HCT116 (cell line): ENCODE measurements at regions not wholly inside any gene's neighbourhood (a gene's known extent, or its start where the extent isn't known, plus 50 kb on each side); places are given as distances from the start of the nearest gene placed in this dataset.

ENCODE experiments used
- ATAC-seq: fragments of 200-7000 bp; cut with Tn5 transposase; 2 replicates; pipeline ENCODE4 v1.9.1; 2020; ENCODE audit warnings: mild to moderate bottlenecking, moderate library complexity
- BruUV-seq: library from RNA; stranded (reverse); fragments of 400-500 nt; replicated peaks from 2 replicates; lab custom pipeline; 2021; lab: Mats Ljungman, UMichigan
- CTCF ChIA-PET: fragments of 300-600 bp; sonication (Branson Sonifier 250); formaldehyde crosslinking; loops from one replicate; lab custom pipeline; 2021; ENCODE audit warnings: antibody characterized with exemption; lab: Charles Lee
- POLR2A ChIA-PET: fragments of 300-600, 350-600 bp; sonication (Branson Sonifier 250); formaldehyde crosslinking; loops from one replicate; lab custom pipeline; 2021; ENCODE audit warnings: antibody characterized with exemption; lab: Charles Lee
- RAD21 ChIA-PET, 2 experiments: fragments of 300-600 bp; sonication (Branson Sonifier 250); formaldehyde crosslinking; loops; one replicate each; lab custom pipeline; 2023; ENCODE audit warnings: low total read pairs in 2 of 2; ENCODE audit not compliant: uncharacterized antibody in 2 of 2, unreplicated experiment in 2 of 2, low non-redundant PET in 1 of 2; lab: Charles Lee
- DNase-seq: peaks from one replicate; pipeline ENCODE4 v3.0.0-alpha.2; 2010; ENCODE audit warnings: low read depth, low spot score
- H2AFZ ChIP-seq: fragments of 200-600 bp; shearing (Covaris generic), sonication (generic); 2 replicates; pipeline ENCODE4 v1.6.1; 2017; ENCODE audit warnings: low read depth, mixed run types, mixed read lengths, antibody characterized with exemption, low read length; ENCODE audit not compliant: poor library complexity, severe bottlenecking
- H3K27ac ChIP-seq: 2 replicates; pipeline ENCODE4 v1.5.1; 2012; ENCODE audit warnings: low read depth, low read length
- H3K27me3 ChIP-seq: fragments of 200-600 bp; sonication (generic); 2 replicates; pipeline ENCODE4 v1.6.1; 2016; ENCODE audit warnings: mixed run types, low read length, mixed read lengths; ENCODE audit not compliant: insufficient read depth
- H3K36me3 ChIP-seq, 2 experiments: fragments of 200-500 bp in 1 of 2; fragments of 200-600 bp in 1 of 2; sonication (Bioruptor generic) in 1 of 2; sonication (generic) in 1 of 2; 2 replicates each; pipeline versions ENCODE4 v1.5.1 to v1.6.1; 2014 to 2016; ENCODE audit warnings: low read length in 2 of 2, inconsistent platforms in 1 of 2, mixed read lengths in 1 of 2, mixed run types in 1 of 2; ENCODE audit not compliant: insufficient read depth in 2 of 2, control insufficient read depth in 1 of 2
- H3K4me1 ChIP-seq, 2 experiments: fragments of 200-600 bp in 1 of 2; sonication (generic) in 1 of 2; 2 replicates each; pipeline versions ENCODE4 v1.5.1 to v1.6.1; 2012 to 2017; ENCODE audit warnings: low read length in 2 of 2, inconsistent platforms in 1 of 2, mild to moderate bottlenecking in 1 of 2, mixed read lengths in 1 of 2, mixed run types in 1 of 2, moderate library complexity in 1 of 2; ENCODE audit not compliant: insufficient read depth in 2 of 2, control insufficient read depth in 1 of 2
- H3K4me2 ChIP-seq: fragments of 200-600 bp; sonication (generic); 2 replicates; pipeline ENCODE4 v1.6.1; 2017; ENCODE audit warnings: mixed run types, low read length, mixed read lengths
- H3K4me3 ChIP-seq, 2 experiments: fragments of 200-600 bp in 1 of 2; sonication (generic) in 1 of 2; replicated peaks in 1 of 2; 2 replicates each; pipeline ENCODE4 v1.5.1; 2011 to 2016; ENCODE audit warnings: low read length in 2 of 2, control low read depth in 1 of 2, low read depth in 1 of 2, mild to moderate bottlenecking in 1 of 2, mixed read lengths in 1 of 2, mixed run types in 1 of 2
- H3K79me2 ChIP-seq: fragments of 200-600 bp; sonication (generic); 2 replicates; pipeline ENCODE4 v1.6.1; 2017; ENCODE audit warnings: mild to moderate bottlenecking, mixed run types, low read length, moderate library complexity, mixed read lengths; ENCODE audit not compliant: insufficient read depth
- H3K9ac ChIP-seq: fragments of 200-600 bp; sonication (generic); 2 replicates; pipeline ENCODE4 v1.6.1; 2016; ENCODE audit warnings: low read length, mixed read lengths
- H3K9me2 ChIP-seq: fragments of 200-600 bp; sonication (generic), shearing (Covaris generic); 2 replicates; pipeline ENCODE4 v1.6.1; 2017; ENCODE audit warnings: mixed run types, mild to moderate bottlenecking, moderate library complexity; ENCODE audit not compliant: insufficient read depth
- H3K9me3 ChIP-seq, 2 experiments: fragments of 200-500 bp in 1 of 2; fragments of 200-600 bp in 1 of 2; sonication (Bioruptor generic) in 1 of 2; sonication (generic) in 1 of 2; 2 replicates each; pipeline ENCODE4 v1.6.1; 2014 to 2017; ENCODE audit warnings: low read length in 2 of 2, mixed read lengths in 2 of 2, inconsistent platforms in 1 of 2, low read depth in 1 of 2, mild to moderate bottlenecking in 1 of 2, mixed run types in 1 of 2, moderate library complexity in 1 of 2; ENCODE audit not compliant: control insufficient read depth in 1 of 2, insufficient read depth in 1 of 2
- H4K20me1 ChIP-seq: fragments of 200-600 bp; sonication (generic), shearing (Covaris generic); 2 replicates; pipeline ENCODE4 v1.6.1; 2017; ENCODE audit warnings: mixed run types, mild to moderate bottlenecking, moderate library complexity; ENCODE audit not compliant: insufficient read depth
- CBX3 ChIP-seq: IDR thresholded peaks from 2 replicates; pipeline ENCODE4 v1.6.1; 2012; ENCODE audit warnings: low read depth
- EGR1 ChIP-seq: IDR thresholded peaks from 2 replicates; pipeline ENCODE4 v1.6.1; 2012; ENCODE audit warnings: low read depth
- ELF1 ChIP-seq: IDR thresholded peaks from 2 replicates; pipeline ENCODE4 v1.6.1; 2012; ENCODE audit warnings: low read depth, borderline replicate concordance
- EZH2phosphoT487 ChIP-seq: fragments of 200-600 bp; IDR thresholded peaks from 2 replicates; pipeline ENCODE4 v1.6.1; 2018; ENCODE audit warnings: antibody characterized with exemption, borderline replicate concordance
- JUND ChIP-seq: IDR thresholded peaks from 2 replicates; pipeline ENCODE4 v1.6.1; 2012
- POLR2AphosphoS5 ChIP-seq: IDR thresholded peaks from 2 replicates; pipeline ENCODE4 v1.6.1; 2011; ENCODE audit warnings: mild to moderate bottlenecking, low read depth, low read length, moderate library complexity
- RAD21 ChIP-seq: IDR thresholded peaks from 2 replicates; pipeline ENCODE4 v1.6.1; 2012; ENCODE audit warnings: low read depth, mild to moderate bottlenecking
- SP1 ChIP-seq: IDR thresholded peaks from 2 replicates; pipeline ENCODE4 v1.6.1; 2012; ENCODE audit warnings: low read depth
- YY1 ChIP-seq: IDR thresholded peaks from 2 replicates; pipeline ENCODE4 v1.6.1; 2011; ENCODE audit warnings: low read length, low read depth, moderate library complexity, mild to moderate bottlenecking; ENCODE audit not compliant: insufficient replicate concordance; ENCODE audit errors: extremely low read depth
- intact Hi-C: fragments of 100-400 bp; cut with micrococcal nuclease; formaldehyde crosslinking; loops from 2 replicates; pipeline ENCODE4 v1.10.0; 2022

DNA sequence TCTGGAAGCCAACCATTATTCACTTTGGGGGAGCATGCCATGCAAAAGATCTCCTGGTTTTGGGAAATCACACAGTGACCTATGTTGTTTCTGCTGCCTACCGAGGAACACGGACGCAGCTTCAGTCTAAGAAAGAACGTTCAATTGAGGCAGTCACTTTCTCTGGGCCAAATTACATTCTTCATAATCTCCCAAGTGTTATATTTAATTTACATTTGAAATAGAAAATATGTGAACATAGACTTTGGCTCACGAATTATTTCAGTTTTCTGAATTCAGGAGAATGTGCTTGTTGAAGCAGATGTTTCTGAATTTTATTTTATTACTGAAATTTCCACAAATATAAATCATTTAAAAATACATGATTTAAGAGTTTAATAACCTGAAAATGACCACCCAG, 93.6 kb upstream of the KCNJ16 start:
- no peaks in the 10 kb centered on the region for H3K4me1 ChIP-seq
- H3K27ac ChIP-seq = no peak overlapping the region
- H3K9ac ChIP-seq = no peak overlapping the region
- peaks cover 0 to 34% of the 10 kb centered on the region in 2 experiments; a peak in 2 of 4 replicates for H3K9me3 ChIP-seq
- no peaks in the 10 kb centered on the region for H4K20me1 ChIP-seq
- H2AFZ ChIP-seq = no peak overlapping the region
- H3K27me3 ChIP-seq = no peaks in the 10 kb centered on the region
- H3K4me3 ChIP-seq = no peak overlapping the region
- H3K36me3 ChIP-seq = no peaks in the 10 kb centered on the region
- POLR2A ChIA-PET = no interaction called here
- no peaks in the 10 kb centered on the region for H3K9me2 ChIP-seq
- BruUV-seq = no TSS peak
- H3K79me2 ChIP-seq = no peaks in the 10 kb centered on the region
- RAD21 ChIA-PET = no interaction called here
- intact Hi-C loops = no loop called here
- CTCF ChIA-PET = no interaction called here
- ATAC-seq (no peak), DNase-seq (no peak)
- H3K4me2 ChIP-seq = no peak overlapping the region
- TF ChIP-seq CBX3 (no peak), RAD21 (no peak), EZH2phosphoT487 (no peak)

DNA sequence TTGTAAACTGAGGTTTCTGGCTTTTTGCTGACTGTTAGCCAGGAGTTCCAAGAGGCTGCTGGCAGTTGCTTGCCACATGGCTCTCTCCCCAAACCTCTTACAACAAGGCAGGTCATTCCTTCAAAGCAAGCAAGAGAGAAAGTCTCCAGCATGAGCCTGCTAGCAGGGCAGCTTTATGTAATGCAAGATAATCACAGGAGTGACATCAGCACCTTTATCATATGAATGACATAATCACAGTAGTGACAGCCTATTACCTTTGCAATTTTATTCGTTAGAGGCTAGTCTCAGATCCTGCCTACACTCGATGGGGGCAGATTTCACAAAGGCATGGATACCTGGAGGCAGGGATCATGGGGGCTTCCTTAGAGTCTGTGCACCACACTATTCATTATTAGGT, 79.5 kb upstream of the KCNJ16 start:
- Histone ChIP-seq H3K27me3 (no peaks in the 10 kb centered on the region), H4K20me1 (no peaks in the 10 kb centered on the region), H3K79me2 (no peaks in the 10 kb centered on the region), H3K4me3 (no peak overlapping the region), H2AFZ (no peak overlapping the region), H3K27ac (no peak overlapping the region), H3K9me2 (no peaks in the 10 kb centered on the region), H3K36me3 (no peaks in the 10 kb centered on the region), H3K9ac (no peak overlapping the region), H3K4me1 (no peaks in the 10 kb centered on the region), H3K4me2 (no peak overlapping the region), H3K9me3 (peaks cover 9 to 28% of the 10 kb centered on the region in 2 experiments; a peak in 2 of 4 replicates)
- DNase-seq (no peak), ATAC-seq (no peak)
- intact Hi-C loops = no loop called here
- ChIA-PET CTCF (no interaction called here), RAD21 (no interaction called here), POLR2A (no interaction called here)
- BruUV-seq = no TSS peak
- TF ChIP-seq YY1 (no peak), ELF1 (no peak), JUND (no peak), POLR2AphosphoS5 (no peak), EGR1 (no peak), SP1 (no peak)
